Kidney epithelial cell (primary cell): ENCODE measurements at regions not wholly inside any gene's neighbourhood (a gene's known extent, or its start where the extent isn't known, plus 50 kb on each side); places are given as distances from the start of the nearest gene placed in this dataset.

Source experiments
- DNase-seq: peaks from one replicate; pipeline ENCODE4 v3.0.0-alpha.2; 2010; ENCODE audit warnings: low read depth
- H3K27me3 ChIP-seq: 2 replicates; pipeline ENCODE4 v1.6.0; 2011; ENCODE audit warnings: low read length; ENCODE audit not compliant: control insufficient read depth, insufficient read depth
- H3K36me3 ChIP-seq: 2 replicates; pipeline ENCODE4 v1.5.1; 2011; ENCODE audit warnings: low read length; ENCODE audit not compliant: control insufficient read depth, insufficient read depth
- H3K4me3 ChIP-seq: 2 replicates; pipeline ENCODE4 v1.5.1; 2011; ENCODE audit warnings: low read depth, mild to moderate bottlenecking, control low read depth, low read length
- CTCF ChIP-seq: IDR thresholded peaks from 2 replicates; pipeline ENCODE4 v1.5.1; 2011; ENCODE audit warnings: mild to moderate bottlenecking, moderate library complexity, low read length, control low read depth, inconsistent platforms; ENCODE audit not compliant: insufficient read depth, poor library complexity, severe bottlenecking

GRCh38 chr10:4730998-4731397 lies 95.0 kb upstream of the AKR1E2 start:
- Histone ChIP-seq H3K4me3 (no peak overlapping the region), H3K36me3 (no peaks in the 10 kb centered on the region), H3K27me3 (no peaks in the 10 kb centered on the region)
- DNase-seq = no peak
- no peak for TF ChIP-seq CTCF

GRCh38 chr10:4725917-4726606 lies 99.9 kb upstream of the AKR1E2 start:
- TF ChIP-seq CTCF = no peak
- no peaks in the 10 kb centered on the region for H3K36me3 ChIP-seq
- no peaks in the 10 kb centered on the region for H3K27me3 ChIP-seq
- DNase-seq = peak; percentile 75
- no peak overlapping the region for H3K4me3 ChIP-seq

- no peak for TF ChIP-seq CTCF
- Histone ChIP-seq H3K36me3 (no peaks in the 10 kb centered on the region), H3K27me3 (no peaks in the 10 kb centered on the region), H3K4me3 (no peak overlapping the region)
- no peak for DNase-seq
Observed at GRCh38 chr10:4723860-4724259, 102.1 kb upstream of the AKR1E2 start.

- Histone ChIP-seq H3K27me3 (no peaks in the 10 kb centered on the region), H3K36me3 (no peaks in the 10 kb centered on the region), H3K4me3 (no peak overlapping the region)
- DNase-seq = no peak
- TF ChIP-seq CTCF = no peak
Observed at GRCh38 chr10:4721999-4722753, 103.8 kb upstream of the AKR1E2 start.

- no peak for DNase-seq
- no peak for TF ChIP-seq CTCF
- H3K4me3 ChIP-seq = no peak overlapping the region
- H3K36me3 ChIP-seq = no peaks in the 10 kb centered on the region
- no peaks in the 10 kb centered on the region for H3K27me3 ChIP-seq
Observed at GRCh38 chr10:4720463-4720862, 105.5 kb upstream of the AKR1E2 start.
